ENCODE measurements at regions not wholly inside any gene's neighbourhood (a gene's known extent, or its start where the extent isn't known, plus 50 kb on each side); places are given as distances from the start of the nearest gene placed in this dataset.

DNA sequence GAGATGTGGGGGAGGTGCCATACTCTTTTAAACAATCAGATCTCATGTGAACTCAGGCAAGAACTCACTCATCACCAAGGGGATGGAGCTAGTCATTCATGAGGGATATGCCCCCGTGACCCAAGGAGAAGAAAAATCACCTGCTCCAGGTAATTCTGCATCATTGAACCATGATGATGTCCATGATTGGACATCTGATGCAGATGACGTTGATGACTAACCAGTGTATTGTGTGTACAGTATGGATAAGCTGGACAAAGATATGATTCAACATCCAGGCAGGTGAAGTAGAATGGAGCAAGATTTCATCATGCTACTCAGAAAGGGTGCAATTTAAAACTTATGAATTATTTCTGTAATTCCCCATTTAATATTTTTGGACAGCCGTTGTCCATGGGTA is 286.4 kb upstream of the SMIM31 start:
- H3K27ac ChIP-seq (ENCODE audit: low read length) = no peak overlapping the region
- H4K20me1 ChIP-seq (ENCODE audit: insufficient read depth) = no peaks in the 10 kb centered on the region
- H3K9ac ChIP-seq (ENCODE audit: low read length) = no peak overlapping the region
- H2AFZ ChIP-seq (ENCODE audit: low read depth, low read length) = no peak overlapping the region
- no peaks in the 10 kb centered on the region for H3F3A ChIP-seq (ENCODE audit: insufficient read depth, low read length, poor library complexity, severe bottlenecking)
- no peak overlapping the region for H3K4me3 ChIP-seq (ENCODE audit: low read length)
- TF ChIP-seq POLR2AphosphoS5 (IDR thresholded peaks at IDR 0.05) (no peak), RAD21 (conservative IDR thresholded peaks at IDR 0.05) (no peak), EZH2 (IDR thresholded peaks at IDR 0.05; ENCODE audit: borderline replicate concordance, insufficient read depth, low read length, poor library complexity, severe bottlenecking) (no peak), SMC3 (conservative IDR thresholded peaks at IDR 0.05; ENCODE audit: poor library complexity) (no peak), MXI1 (conservative IDR thresholded peaks at IDR 0.05; ENCODE audit: poor library complexity, severe bottlenecking) (no peak), EP300 (conservative IDR thresholded peaks at IDR 0.05; ENCODE audit: poor library complexity, severe bottlenecking) (no peak), TAF1 (IDR thresholded peaks at IDR 0.05; ENCODE audit: low read depth) (no peak)
- TF ChIP-seq, protein P1, sequence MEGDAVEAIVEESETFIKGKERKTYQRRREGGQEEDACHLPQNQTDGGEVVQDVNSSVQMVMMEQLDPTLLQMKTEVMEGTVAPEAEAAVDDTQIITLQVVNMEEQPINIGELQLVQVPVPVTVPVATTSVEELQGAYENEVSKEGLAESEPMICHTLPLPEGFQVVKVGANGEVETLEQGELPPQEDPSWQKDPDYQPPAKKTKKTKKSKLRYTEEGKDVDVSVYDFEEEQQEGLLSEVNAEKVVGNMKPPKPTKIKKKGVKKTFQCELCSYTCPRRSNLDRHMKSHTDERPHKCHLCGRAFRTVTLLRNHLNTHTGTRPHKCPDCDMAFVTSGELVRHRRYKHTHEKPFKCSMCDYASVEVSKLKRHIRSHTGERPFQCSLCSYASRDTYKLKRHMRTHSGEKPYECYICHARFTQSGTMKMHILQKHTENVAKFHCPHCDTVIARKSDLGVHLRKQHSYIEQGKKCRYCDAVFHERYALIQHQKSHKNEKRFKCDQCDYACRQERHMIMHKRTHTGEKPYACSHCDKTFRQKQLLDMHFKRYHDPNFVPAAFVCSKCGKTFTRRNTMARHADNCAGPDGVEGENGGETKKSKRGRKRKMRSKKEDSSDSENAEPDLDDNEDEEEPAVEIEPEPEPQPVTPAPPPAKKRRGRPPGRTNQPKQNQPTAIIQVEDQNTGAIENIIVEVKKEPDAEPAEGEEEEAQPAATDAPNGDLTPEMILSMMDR (IDR thresholded peaks at IDR 0.05; ENCODE audit: poor library complexity, severe bottlenecking) = no peak
- TF ChIP-seq, protein P2, sequence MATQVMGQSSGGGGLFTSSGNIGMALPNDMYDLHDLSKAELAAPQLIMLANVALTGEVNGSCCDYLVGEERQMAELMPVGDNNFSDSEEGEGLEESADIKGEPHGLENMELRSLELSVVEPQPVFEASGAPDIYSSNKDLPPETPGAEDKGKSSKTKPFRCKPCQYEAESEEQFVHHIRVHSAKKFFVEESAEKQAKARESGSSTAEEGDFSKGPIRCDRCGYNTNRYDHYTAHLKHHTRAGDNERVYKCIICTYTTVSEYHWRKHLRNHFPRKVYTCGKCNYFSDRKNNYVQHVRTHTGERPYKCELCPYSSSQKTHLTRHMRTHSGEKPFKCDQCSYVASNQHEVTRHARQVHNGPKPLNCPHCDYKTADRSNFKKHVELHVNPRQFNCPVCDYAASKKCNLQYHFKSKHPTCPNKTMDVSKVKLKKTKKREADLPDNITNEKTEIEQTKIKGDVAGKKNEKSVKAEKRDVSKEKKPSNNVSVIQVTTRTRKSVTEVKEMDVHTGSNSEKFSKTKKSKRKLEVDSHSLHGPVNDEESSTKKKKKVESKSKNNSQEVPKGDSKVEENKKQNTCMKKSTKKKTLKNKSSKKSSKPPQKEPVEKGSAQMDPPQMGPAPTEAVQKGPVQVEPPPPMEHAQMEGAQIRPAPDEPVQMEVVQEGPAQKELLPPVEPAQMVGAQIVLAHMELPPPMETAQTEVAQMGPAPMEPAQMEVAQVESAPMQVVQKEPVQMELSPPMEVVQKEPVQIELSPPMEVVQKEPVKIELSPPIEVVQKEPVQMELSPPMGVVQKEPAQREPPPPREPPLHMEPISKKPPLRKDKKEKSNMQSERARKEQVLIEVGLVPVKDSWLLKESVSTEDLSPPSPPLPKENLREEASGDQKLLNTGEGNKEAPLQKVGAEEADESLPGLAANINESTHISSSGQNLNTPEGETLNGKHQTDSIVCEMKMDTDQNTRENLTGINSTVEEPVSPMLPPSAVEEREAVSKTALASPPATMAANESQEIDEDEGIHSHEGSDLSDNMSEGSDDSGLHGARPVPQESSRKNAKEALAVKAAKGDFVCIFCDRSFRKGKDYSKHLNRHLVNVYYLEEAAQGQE (IDR thresholded peaks at IDR 0.05; ENCODE audit: borderline replicate concordance) = no peak
- no peaks in the 10 kb centered on the region for H3K9me2 ChIP-seq (ENCODE audit: insufficient read depth, low read length)
- no peak overlapping the region for H3K4me2 ChIP-seq (ENCODE audit: low read length)
- no peaks in the 10 kb centered on the region for H3K9me3 ChIP-seq (ENCODE audit: low read length)
- H3K79me2 ChIP-seq (replicated peaks; ENCODE audit: insufficient read depth, low read length) = no peaks in the 10 kb centered on the region
- H3K36me3 ChIP-seq (ENCODE audit: insufficient read depth, low read length) = no peaks in the 10 kb centered on the region
- no peaks in the 10 kb centered on the region for H3K27me3 ChIP-seq (ENCODE audit: insufficient read depth, low read depth, low read length)

DNA sequence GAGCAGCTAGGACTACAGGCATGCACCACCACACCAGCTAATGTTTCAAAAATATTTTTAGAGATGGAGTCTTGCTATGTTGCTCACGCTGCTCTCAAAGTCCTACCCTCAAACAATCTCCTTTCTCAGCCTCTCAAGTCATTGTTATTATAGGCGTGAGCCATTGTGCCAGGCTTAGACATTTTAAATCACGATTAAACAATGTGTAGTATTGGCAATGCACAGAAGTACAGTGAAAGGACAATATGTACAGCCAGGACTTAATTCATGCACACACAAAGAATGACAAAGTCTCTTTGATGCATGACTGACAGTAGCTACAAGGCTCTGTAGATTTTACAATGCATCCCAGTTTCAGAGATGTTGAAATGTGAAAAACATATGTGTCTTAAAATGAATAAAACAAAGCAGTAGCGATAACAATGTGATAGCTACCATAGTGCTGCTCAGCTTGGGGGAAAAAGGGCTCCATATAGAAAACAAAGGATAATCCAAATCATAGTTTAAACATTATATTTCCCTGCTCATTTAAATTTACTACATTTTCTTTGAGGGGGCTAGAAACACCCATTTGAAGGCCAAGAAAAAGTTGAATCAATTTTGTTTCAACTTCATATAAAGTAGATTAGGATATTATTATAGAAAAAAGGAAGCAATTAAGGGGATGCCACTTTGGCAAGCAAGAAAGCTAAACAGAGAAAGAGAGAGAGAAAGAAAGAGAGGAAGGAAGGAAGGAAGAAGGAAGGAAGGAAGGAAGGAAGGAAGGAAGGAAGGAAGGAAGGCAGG is 272.4 kb upstream of the SMIM31 start:
- no peak overlapping the region for H2AFZ ChIP-seq (ENCODE audit: low read depth, low read length)
- TF ChIP-seq EZH2 (IDR thresholded peaks at IDR 0.05; ENCODE audit: borderline replicate concordance, insufficient read depth, low read length, poor library complexity, severe bottlenecking) (no peak), EP300 (conservative IDR thresholded peaks at IDR 0.05; ENCODE audit: poor library complexity, severe bottlenecking) (peak; percentile 33), RAD21 (conservative IDR thresholded peaks at IDR 0.05) (no peak)
- H3F3A ChIP-seq (ENCODE audit: insufficient read depth, low read length, poor library complexity, severe bottlenecking) = no peaks in the 10 kb centered on the region
- no peak overlapping the region for H3K9ac ChIP-seq (ENCODE audit: low read length)
- H4K20me1 ChIP-seq (ENCODE audit: insufficient read depth) = no peaks in the 10 kb centered on the region
- H3K4me3 ChIP-seq (ENCODE audit: low read length) = no peak overlapping the region
- H3K27ac ChIP-seq (ENCODE audit: low read length) = no peak overlapping the region
- H3K9me3 ChIP-seq (ENCODE audit: low read length) = no peaks in the 10 kb centered on the region
- no peaks in the 10 kb centered on the region for H3K79me2 ChIP-seq (replicated peaks; ENCODE audit: insufficient read depth, low read length)
- H3K27me3 ChIP-seq (ENCODE audit: insufficient read depth, low read depth, low read length) = no peaks in the 10 kb centered on the region
- H3K4me2 ChIP-seq (ENCODE audit: low read length) = no peak overlapping the region
- H3K9me2 ChIP-seq (ENCODE audit: insufficient read depth, low read length) = no peaks in the 10 kb centered on the region
- no peaks in the 10 kb centered on the region for H3K36me3 ChIP-seq (ENCODE audit: insufficient read depth, low read length)
